ENCODE measurements at regions not wholly inside any gene's neighbourhood (a gene's known extent, or its start where the extent isn't known, plus 50 kb on each side); places are given as distances from the start of the nearest gene placed in this dataset.

DNA sequence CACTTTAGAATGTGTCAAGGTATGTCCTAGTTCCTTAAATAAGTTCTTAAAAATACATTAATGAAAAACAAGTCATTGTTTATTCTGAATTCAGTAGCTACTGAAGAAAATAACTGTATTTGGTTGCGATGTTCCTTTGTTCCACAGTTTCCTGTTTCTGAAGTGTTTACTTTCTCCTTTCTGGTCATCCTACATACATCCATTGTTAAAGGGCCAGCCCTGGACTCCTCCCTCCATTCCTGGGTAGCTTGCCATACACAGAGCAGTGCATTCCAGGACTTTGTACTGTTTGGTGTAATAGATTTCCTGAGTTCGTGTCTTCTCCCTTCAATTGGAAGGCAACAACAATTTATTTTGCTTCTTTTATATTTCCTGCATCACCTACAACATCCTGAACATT lies 845.4 kb upstream of the CXADR start:
- H3K27ac ChIP-seq, result no peak overlapping the region
- DNase-seq (ENCODE audit: low read depth, low spot score), result no peak
- TF ChIP-seq POLR2AphosphoS5 (IDR thresholded peaks at IDR 0.05; ENCODE audit: borderline replicate concordance, low read depth, low read length) (no peak), EZH2 (IDR thresholded peaks at IDR 0.05) (no peak), FOXP2 (optimal IDR thresholded peaks at IDR 0.05; ENCODE audit: control extremely low read depth, extremely low read length, insufficient read depth) (no peak)
- no peak overlapping the region for H3K4me3 ChIP-seq
- no peaks in the 10 kb centered on the region for H3K36me3 ChIP-seq (ENCODE audit: insufficient read depth, low read length)
- no peak overlapping the region for H3K9ac ChIP-seq (ENCODE audit: insufficient read length)
- H3K9me3 ChIP-seq (ENCODE audit: low read depth, low read length), result no peaks in the 10 kb centered on the region

GRCh38 chr21:16674949-16675348 lies 837.9 kb upstream of the CXADR start:
- no peak overlapping the region for H3K27ac ChIP-seq
- H3K9ac ChIP-seq (ENCODE audit: insufficient read length), result no peak overlapping the region
- H3K36me3 ChIP-seq (ENCODE audit: insufficient read depth, low read length), result no peaks in the 10 kb centered on the region
- no peak overlapping the region for H3K4me3 ChIP-seq
- no peaks in the 10 kb centered on the region for H3K9me3 ChIP-seq (ENCODE audit: low read depth, low read length)
- TF ChIP-seq EZH2 (IDR thresholded peaks at IDR 0.05) (no peak), FOXP2 (optimal IDR thresholded peaks at IDR 0.05; ENCODE audit: control extremely low read depth, extremely low read length, insufficient read depth) (no peak), POLR2AphosphoS5 (IDR thresholded peaks at IDR 0.05; ENCODE audit: borderline replicate concordance, low read depth, low read length) (no peak)
- no peak for DNase-seq (ENCODE audit: low read depth, low spot score)

- TF ChIP-seq EZH2 (IDR thresholded peaks at IDR 0.05) (no peak), POLR2AphosphoS5 (IDR thresholded peaks at IDR 0.05; ENCODE audit: borderline replicate concordance, low read depth, low read length) (no peak), FOXP2 (optimal IDR thresholded peaks at IDR 0.05; ENCODE audit: control extremely low read depth, extremely low read length, insufficient read depth) (no peak)
- Histone ChIP-seq H3K27ac (no peak overlapping the region), H3K4me3 (no peak overlapping the region), H3K9me3 (ENCODE audit: low read depth, low read length) (peaks cover 3% of the 10 kb centered on the region; the same call in 1 of the 2 replicates), H3K36me3 (ENCODE audit: insufficient read depth, low read length) (no peaks in the 10 kb centered on the region), H3K9ac (ENCODE audit: insufficient read length) (no peak overlapping the region)
- no peak for DNase-seq (ENCODE audit: low read depth, low spot score)
These were observed 836.5 kb upstream of the CXADR start for GRCh38 chr21:16676391-16676790.

- Histone ChIP-seq H3K4me3 (peak overlapping the region; percentile 5; the same call in 1 of the 2 replicates), H3K27ac (peak overlapping the region; percentile 63; the same call in 1 of the 2 replicates), H3K9ac (ENCODE audit: insufficient read length) (no peak overlapping the region), H3K36me3 (ENCODE audit: insufficient read depth, low read length) (no peaks in the 10 kb centered on the region; the same call in 1 of the 2 replicates), H3K9me3 (ENCODE audit: low read depth, low read length) (peaks cover 3% of the 10 kb centered on the region; the same call in 1 of the 2 replicates)
- peak; percentile 57 for DNase-seq (ENCODE audit: low read depth, low spot score)
- TF ChIP-seq FOXP2 (optimal IDR thresholded peaks at IDR 0.05; ENCODE audit: control extremely low read depth, extremely low read length, insufficient read depth) (no peak), POLR2AphosphoS5 (IDR thresholded peaks at IDR 0.05; ENCODE audit: borderline replicate concordance, low read depth, low read length) (no peak)
These were observed 834.2 kb upstream of the CXADR start for GRCh38 chr21:16678429-16679160.

- Histone ChIP-seq H3K36me3 (ENCODE audit: insufficient read depth, low read length) (no peaks in the 10 kb centered on the region), H3K27ac (no peak overlapping the region), H3K9ac (ENCODE audit: insufficient read length) (no peak overlapping the region), H3K4me3 (no peak overlapping the region), H3K9me3 (ENCODE audit: low read depth, low read length) (no peaks in the 10 kb centered on the region)
- TF ChIP-seq EZH2 (IDR thresholded peaks at IDR 0.05), result no peak
- TF ChIP-seq POLR2AphosphoS5 (IDR thresholded peaks at IDR 0.05; ENCODE audit: borderline replicate concordance, low read depth, low read length), result no peak
- no peak for TF ChIP-seq FOXP2 (optimal IDR thresholded peaks at IDR 0.05; ENCODE audit: control extremely low read depth, extremely low read length, insufficient read depth)
- no peak for DNase-seq (ENCODE audit: low read depth, low spot score)
These were observed 817.8 kb upstream of the CXADR start for GRCh38 chr21:16695074-16695473.

DNA sequence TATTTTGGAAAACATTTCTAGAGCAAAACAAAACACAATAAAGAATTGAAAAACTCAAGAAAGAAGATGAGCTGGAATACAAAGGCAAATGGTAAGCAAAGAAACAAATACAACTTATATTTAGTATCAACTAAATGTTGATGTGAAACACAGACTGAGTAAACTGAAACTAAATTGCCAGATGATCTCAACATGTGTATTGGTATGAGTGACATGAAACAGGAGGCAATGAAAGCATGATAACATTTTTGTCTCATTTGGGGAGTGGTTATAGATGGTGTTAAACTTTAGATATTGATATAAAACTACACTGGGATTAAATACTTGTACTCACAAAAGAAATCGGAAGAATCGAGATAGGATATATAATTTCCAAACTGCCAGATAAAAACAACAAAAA lies 805.6 kb upstream of the CXADR start:
- no peak for DNase-seq (ENCODE audit: low read depth, low spot score)
- Histone ChIP-seq H3K27ac (no peak overlapping the region), H3K9ac (ENCODE audit: insufficient read length) (no peak overlapping the region), H3K36me3 (ENCODE audit: insufficient read depth, low read length) (no peaks in the 10 kb centered on the region), H3K4me3 (no peak overlapping the region), H3K9me3 (ENCODE audit: low read depth, low read length) (no peaks in the 10 kb centered on the region)
- TF ChIP-seq FOXP2 (optimal IDR thresholded peaks at IDR 0.05; ENCODE audit: control extremely low read depth, extremely low read length, insufficient read depth) (no peak), EZH2 (IDR thresholded peaks at IDR 0.05) (no peak), POLR2AphosphoS5 (IDR thresholded peaks at IDR 0.05; ENCODE audit: borderline replicate concordance, low read depth, low read length) (no peak)

DNA sequence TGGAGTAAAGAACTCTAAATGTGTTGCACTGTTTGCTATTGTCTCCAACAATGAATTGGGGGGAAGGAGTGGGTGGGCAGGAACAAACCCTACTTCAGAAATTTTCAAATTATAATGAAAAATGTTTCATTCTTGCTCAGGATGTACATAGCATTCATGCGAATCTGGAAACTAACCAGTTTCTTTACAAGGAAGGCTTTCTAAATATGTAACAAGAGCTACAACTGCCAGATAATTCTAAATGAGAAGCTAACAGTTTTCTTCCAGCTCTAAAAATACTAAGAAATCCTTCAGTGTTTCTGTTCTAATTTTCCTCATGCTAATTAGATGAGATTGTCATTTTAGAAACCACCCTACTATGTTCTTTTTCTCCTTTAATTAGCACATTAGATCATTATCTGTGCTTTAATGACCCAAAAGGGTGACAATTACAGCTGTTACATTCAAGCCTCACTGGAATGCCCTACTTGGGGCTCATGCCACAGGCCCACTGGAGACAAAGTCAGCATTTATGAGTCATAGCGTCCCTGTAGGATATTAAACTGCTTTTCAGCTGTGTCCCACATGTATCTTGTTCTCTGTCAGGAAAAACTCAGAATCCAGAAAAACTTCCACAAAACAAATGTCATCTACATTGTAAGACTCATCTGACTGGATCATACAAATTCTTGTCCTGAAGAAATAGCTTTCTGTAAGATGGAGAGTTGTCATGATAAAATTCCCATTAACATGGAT lies 804.6 kb upstream of the CXADR start:
- no peak overlapping the region for H3K27ac ChIP-seq
- TF ChIP-seq FOXP2 (optimal IDR thresholded peaks at IDR 0.05; ENCODE audit: control extremely low read depth, extremely low read length, insufficient read depth) (no peak), POLR2AphosphoS5 (IDR thresholded peaks at IDR 0.05; ENCODE audit: borderline replicate concordance, low read depth, low read length) (no peak), EZH2 (IDR thresholded peaks at IDR 0.05) (no peak)
- DNase-seq (ENCODE audit: low read depth, low spot score), result no peak
- no peaks in the 10 kb centered on the region for H3K9me3 ChIP-seq (ENCODE audit: low read depth, low read length)
- H3K36me3 ChIP-seq (ENCODE audit: insufficient read depth, low read length), result no peaks in the 10 kb centered on the region
- no peak overlapping the region for H3K9ac ChIP-seq (ENCODE audit: insufficient read length)
- no peak overlapping the region for H3K4me3 ChIP-seq

GRCh38 chr21:16709866-16710550 lies 802.8 kb upstream of the CXADR start:
- TF ChIP-seq FOXP2 (optimal IDR thresholded peaks at IDR 0.05; ENCODE audit: control extremely low read depth, extremely low read length, insufficient read depth) (no peak), POLR2AphosphoS5 (IDR thresholded peaks at IDR 0.05; ENCODE audit: borderline replicate concordance, low read depth, low read length) (no peak), EZH2 (IDR thresholded peaks at IDR 0.05) (no peak)
- H3K36me3 ChIP-seq (ENCODE audit: insufficient read depth, low read length), result no peaks in the 10 kb centered on the region
- DNase-seq (ENCODE audit: low read depth, low spot score), result no peak
- no peaks in the 10 kb centered on the region for H3K9me3 ChIP-seq (ENCODE audit: low read depth, low read length)
- no peak overlapping the region for H3K27ac ChIP-seq
- H3K4me3 ChIP-seq, result no peak overlapping the region
- no peak overlapping the region for H3K9ac ChIP-seq (ENCODE audit: insufficient read length)

All from SK-N-MC (cell line).